Neural cell (in vitro differentiated cells): ENCODE measurements at regions not wholly inside any gene's neighbourhood (a gene's known extent, or its start where the extent isn't known, plus 50 kb on each side); places are given as distances from the start of the nearest gene placed in this dataset.

Experiments used
- H2AFZ ChIP-seq: fragments of 200-600, 300-800 bp; sonication (generic), shearing (Covaris generic); 2 replicates; pipeline ENCODE4 v1.6.0; 2014; ENCODE audit warnings: low read depth, mild to moderate bottlenecking, antibody characterized with exemption, low read length, moderate library complexity
- H3F3A ChIP-seq: fragments of 200-600 bp; shearing (Covaris generic); 2 replicates; pipeline ENCODE4 v1.6.1; 2016; ENCODE audit warnings: mild to moderate bottlenecking, moderate library complexity, mixed read lengths, antibody characterized with exemption, low read length; ENCODE audit not compliant: insufficient read depth, poor library complexity, severe bottlenecking
- H3K27ac ChIP-seq: fragments of 200-600, 300-800 bp; sonication (generic), shearing (Covaris generic); 2 replicates; pipeline ENCODE4 v1.5.1; 2014; ENCODE audit warnings: mild to moderate bottlenecking, low read length, moderate library complexity
- H3K27me3 ChIP-seq: fragments of 300-800, 200-600 bp; sonication (generic), shearing (Covaris generic); 2 replicates; pipeline ENCODE4 v1.6.0; 2014; ENCODE audit warnings: mild to moderate bottlenecking, low read depth, low read length, moderate library complexity; ENCODE audit not compliant: insufficient read depth
- H3K36me3 ChIP-seq: fragments of 300-800, 200-600 bp; sonication (generic), shearing (Covaris generic); 2 replicates; pipeline ENCODE4 v1.5.1; 2014; ENCODE audit warnings: mild to moderate bottlenecking, antibody characterized with exemption, low read length, moderate library complexity; ENCODE audit not compliant: insufficient read depth
- H3K4me2 ChIP-seq: fragments of 300-800, 200-600 bp; sonication (generic), shearing (Covaris generic); 2 replicates; pipeline ENCODE4 v1.6.0; 2014; ENCODE audit warnings: mild to moderate bottlenecking, low read length
- H3K4me3 ChIP-seq: fragments of 300-800, 200-600 bp; sonication (generic), shearing (Covaris generic); 2 replicates; pipeline ENCODE4 v1.5.1; 2014; ENCODE audit warnings: mild to moderate bottlenecking, low read length, moderate library complexity
- H3K79me2 ChIP-seq: fragments of 200-600 bp; shearing (Covaris generic); replicated peaks from 2 replicates; pipeline ENCODE4 v1.6.0; 2014; ENCODE audit warnings: mild to moderate bottlenecking, low read length, moderate library complexity; ENCODE audit not compliant: insufficient read depth
- H3K9ac ChIP-seq: fragments of 300-800, 200-600 bp; sonication (generic), shearing (Covaris generic); 2 replicates; pipeline ENCODE4 v1.6.1; 2016; ENCODE audit warnings: mild to moderate bottlenecking, low read length, mixed read lengths
- H3K9me2 ChIP-seq: fragments of 200-600 bp; shearing (Covaris generic); 2 replicates; pipeline ENCODE4 v1.6.1; 2016; ENCODE audit warnings: mild to moderate bottlenecking, low read length, mixed read lengths; ENCODE audit not compliant: insufficient read depth
- H3K9me3 ChIP-seq: fragments of 200-600, 300-800 bp; sonication (generic), shearing (Covaris generic); 2 replicates; pipeline ENCODE4 v1.6.1; 2016; ENCODE audit warnings: mild to moderate bottlenecking, mixed run types, low read length, moderate library complexity, mixed read lengths
- H4K20me1 ChIP-seq: fragments of 200-600 bp; shearing (Covaris generic); 2 replicates; pipeline ENCODE4 v1.6.1; 2016; ENCODE audit warnings: mild to moderate bottlenecking, mixed run types; ENCODE audit not compliant: insufficient read depth
- CTCF ChIP-seq: fragments of 450-650 bp; IDR thresholded peaks from 2 replicates; pipeline ENCODE4 v1.5.1; 2014; ENCODE audit warnings: antibody characterized with exemption, mild to moderate bottlenecking, moderate library complexity; ENCODE audit not compliant: poor library complexity, severe bottlenecking
- EP300 ChIP-seq: fragments of 450-650 bp; conservative IDR thresholded peaks from 2 replicates; pipeline ENCODE4 v1.6.1; 2014; ENCODE audit warnings: antibody characterized with exemption, mild to moderate bottlenecking, moderate library complexity; ENCODE audit not compliant: poor library complexity, severe bottlenecking
- EZH2 ChIP-seq: fragments of 200-600, 300-800 bp; shearing (Covaris generic), sonication (generic); IDR thresholded peaks from 2 replicates; pipeline ENCODE4 v1.6.1; 2014; ENCODE audit warnings: antibody characterized with exemption, low read length, borderline replicate concordance, mild to moderate bottlenecking; ENCODE audit not compliant: insufficient read depth, poor library complexity, severe bottlenecking
- MXI1 ChIP-seq: fragments of 450-650 bp; conservative IDR thresholded peaks from 2 replicates; pipeline ENCODE4 v1.6.1; 2014; ENCODE audit warnings: antibody characterized with exemption, mild to moderate bottlenecking; ENCODE audit not compliant: poor library complexity, severe bottlenecking
- POLR2AphosphoS5 ChIP-seq: IDR thresholded peaks from 2 replicates; pipeline ENCODE4 v1.6.1; 2012
- RAD21 ChIP-seq: fragments of 450-650 bp; conservative IDR thresholded peaks from 2 replicates; pipeline ENCODE4 v1.6.1; 2014; ENCODE audit warnings: antibody characterized with exemption, mild to moderate bottlenecking, moderate library complexity
- REST ChIP-seq: IDR thresholded peaks from 2 replicates; pipeline ENCODE4 v1.6.1; 2012; ENCODE audit warnings: borderline replicate concordance
- SMC3 ChIP-seq: fragments of 450-650 bp; conservative IDR thresholded peaks from 2 replicates; pipeline ENCODE4 v1.6.1; 2014; ENCODE audit warnings: antibody characterized with exemption, mild to moderate bottlenecking, moderate library complexity; ENCODE audit not compliant: poor library complexity
- TAF1 ChIP-seq: IDR thresholded peaks from 2 replicates; pipeline ENCODE4 v1.6.1; 2012; ENCODE audit warnings: low read depth

- Histone ChIP-seq H3K27me3 (no peaks in the 10 kb centered on the region), H3K9ac (no peak overlapping the region), H3K27ac (no peak overlapping the region), H4K20me1 (no peaks in the 10 kb centered on the region), H3K36me3 (no peaks in the 10 kb centered on the region), H3K9me3 (no peaks in the 10 kb centered on the region), H3K4me2 (no peak overlapping the region), H2AFZ (no peak overlapping the region), H3K4me3 (no peak overlapping the region), H3K9me2 (no peaks in the 10 kb centered on the region), H3F3A (no peaks in the 10 kb centered on the region), H3K79me2 (no peaks in the 10 kb centered on the region)
- TF ChIP-seq SMC3: no peak
- TF ChIP-seq TAF1: no peak
- TF ChIP-seq CTCF: no peak
- no peak for TF ChIP-seq REST
- no peak for TF ChIP-seq POLR2AphosphoS5
- no peak for TF ChIP-seq EP300
- TF ChIP-seq MXI1: no peak
- TF ChIP-seq RAD21: no peak
- TF ChIP-seq EZH2: no peak
Observed at GRCh38 chr6:114611696-114612095, 268.9 kb upstream of the HS3ST5 start.

GRCh38 chr6:114608091-114608490 lies 265.3 kb upstream of the HS3ST5 start:
- Histone ChIP-seq H4K20me1 (no peaks in the 10 kb centered on the region), H3K27ac (no peak overlapping the region), H3K4me3 (no peak overlapping the region), H3F3A (no peaks in the 10 kb centered on the region), H3K79me2 (no peaks in the 10 kb centered on the region), H3K36me3 (no peaks in the 10 kb centered on the region), H3K9me2 (no peaks in the 10 kb centered on the region), H3K9ac (no peak overlapping the region), H3K9me3 (no peaks in the 10 kb centered on the region), H3K27me3 (no peaks in the 10 kb centered on the region), H3K4me2 (no peak overlapping the region), H2AFZ (no peak overlapping the region)
- no peak for TF ChIP-seq POLR2AphosphoS5
- TF ChIP-seq CTCF: no peak
- TF ChIP-seq EP300: no peak
- no peak for TF ChIP-seq RAD21
